Kidney (tissue), 13 donors: ENCODE measurements at regions not wholly inside any gene's neighbourhood (a gene's known extent, or its start where the extent isn't known, plus 50 kb on each side); places are given as distances from the start of the nearest gene placed in this dataset.

Experiments
- DNase-seq, 5 donors: peaks; one replicate each; pipeline ENCODE4 v3.0.0-alpha.2; 2013 to 2020
- FAIRE-seq: peaks from 2 replicates; lab custom pipeline; 2012; peaks lifted over from hg19 to GRCh38; lab: Jason Lieb, UNC
- H3K27ac ChIP-seq, 2 donors: one replicate each; pipeline ENCODE4 v1.7.0; 2013; ENCODE audit warnings: low read depth in 2 of 2, low read length in 2 of 2, inconsistent platforms in 1 of 2
- H3K27me3 ChIP-seq: one replicate; pipeline ENCODE4 v1.7.1; 2013; ENCODE audit warnings: low read length, inconsistent platforms; ENCODE audit not compliant: control insufficient read depth, insufficient read depth
- H3K36me3 ChIP-seq, 3 donors: one replicate each; pipeline versions ENCODE4 v1.7.0 to v1.7.1; 2013; ENCODE audit warnings: low read length in 3 of 3, control low read depth in 1 of 3, inconsistent platforms in 1 of 3; ENCODE audit not compliant: insufficient read depth in 3 of 3, control insufficient read depth in 2 of 3
- H3K4me1 ChIP-seq, 3 donors: one replicate each; pipeline versions ENCODE4 v1.7.0 to v1.7.1; 2013; ENCODE audit warnings: low read length in 3 of 3, inconsistent platforms in 1 of 3, low read depth in 1 of 3; ENCODE audit not compliant: control insufficient read depth in 2 of 3, insufficient read depth in 2 of 3
- H3K4me3 ChIP-seq, 3 donors: one replicate each; pipeline versions ENCODE4 v1.7.0 to v1.8.1; 2013; ENCODE audit warnings: low read length in 3 of 3, control low read depth in 1 of 3, inconsistent platforms in 1 of 3
- H3K9ac ChIP-seq, 3 donors: one replicate each; pipeline versions ENCODE4 v1.7.0 to v1.7.1; 2013; ENCODE audit warnings: low read length in 3 of 3, control low read depth in 1 of 3, inconsistent platforms in 1 of 3
- H3K9me3 ChIP-seq, 3 donors: one replicate each; pipeline versions ENCODE4 v1.7.0 to v1.7.1; 2013; ENCODE audit warnings: low read length in 3 of 3, control low read depth in 1 of 3, inconsistent platforms in 1 of 3; ENCODE audit not compliant: control insufficient read depth in 2 of 3, insufficient read depth in 1 of 3
- intact Hi-C: fragments of 100-400 bp; cut with DNase I; formaldehyde crosslinking; loops from one replicate; pipeline ENCODE4 v1.11.1; 2022
- TF ChIP-seq, protein P1 (sequence below): IDR thresholded peaks from 3 replicates; pipeline ENCODE4 v1.5.1; 2012; ENCODE audit warnings: mild to moderate bottlenecking, moderate library complexity, borderline replicate concordance; ENCODE audit not compliant: insufficient read depth; ENCODE audit errors: extremely low read depth
- donor health status: control.
- donor health status: control.
- donor health status: control.
- donor health status: control.
- donor health status: control.
- donor health status: DM: yes; HTN: yes; CAD: no.
- donor health status: Normal renal cell carcinoma (clear cell type).

DNA sequence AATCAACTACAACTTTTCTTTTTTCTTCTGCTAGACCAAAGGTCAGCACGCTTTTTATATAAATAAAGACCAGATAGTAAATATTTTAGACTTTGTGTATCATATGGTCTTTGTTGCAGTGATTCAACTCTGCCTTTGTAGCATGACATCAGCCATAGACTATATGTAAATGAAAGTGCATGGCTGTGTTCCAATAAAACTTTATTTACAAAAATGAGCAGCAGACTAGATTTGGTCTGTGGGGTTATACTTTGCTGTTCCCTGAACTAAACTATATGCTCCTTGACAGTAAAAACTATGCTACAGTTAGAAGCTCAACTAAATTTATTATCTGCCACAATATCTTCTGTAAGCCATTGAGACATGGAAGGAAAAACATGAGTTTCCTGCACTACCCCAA is 100.0 kb downstream of the RNASEH2B start:
- Histone ChIP-seq H3K27ac (no peak overlapping the region), H3K36me3 (no peaks in the 10 kb centered on the region), H3K4me1 (peaks cover 0 to 6% (median 0%) of the 10 kb centered on the region in 3 donors), H3K27me3 (no peaks in the 10 kb centered on the region), H3K9ac (no peak overlapping the region), H3K4me3 (no peak overlapping the region), H3K9me3 (peaks cover 0 to 5% (median 5%) of the 10 kb centered on the region in 3 donors)
- DNase-seq = no peak
- TF ChIP-seq, protein P1, sequence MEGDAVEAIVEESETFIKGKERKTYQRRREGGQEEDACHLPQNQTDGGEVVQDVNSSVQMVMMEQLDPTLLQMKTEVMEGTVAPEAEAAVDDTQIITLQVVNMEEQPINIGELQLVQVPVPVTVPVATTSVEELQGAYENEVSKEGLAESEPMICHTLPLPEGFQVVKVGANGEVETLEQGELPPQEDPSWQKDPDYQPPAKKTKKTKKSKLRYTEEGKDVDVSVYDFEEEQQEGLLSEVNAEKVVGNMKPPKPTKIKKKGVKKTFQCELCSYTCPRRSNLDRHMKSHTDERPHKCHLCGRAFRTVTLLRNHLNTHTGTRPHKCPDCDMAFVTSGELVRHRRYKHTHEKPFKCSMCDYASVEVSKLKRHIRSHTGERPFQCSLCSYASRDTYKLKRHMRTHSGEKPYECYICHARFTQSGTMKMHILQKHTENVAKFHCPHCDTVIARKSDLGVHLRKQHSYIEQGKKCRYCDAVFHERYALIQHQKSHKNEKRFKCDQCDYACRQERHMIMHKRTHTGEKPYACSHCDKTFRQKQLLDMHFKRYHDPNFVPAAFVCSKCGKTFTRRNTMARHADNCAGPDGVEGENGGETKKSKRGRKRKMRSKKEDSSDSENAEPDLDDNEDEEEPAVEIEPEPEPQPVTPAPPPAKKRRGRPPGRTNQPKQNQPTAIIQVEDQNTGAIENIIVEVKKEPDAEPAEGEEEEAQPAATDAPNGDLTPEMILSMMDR = no peak
- intact Hi-C loops = no loop called here
- no peak for FAIRE-seq

DNA sequence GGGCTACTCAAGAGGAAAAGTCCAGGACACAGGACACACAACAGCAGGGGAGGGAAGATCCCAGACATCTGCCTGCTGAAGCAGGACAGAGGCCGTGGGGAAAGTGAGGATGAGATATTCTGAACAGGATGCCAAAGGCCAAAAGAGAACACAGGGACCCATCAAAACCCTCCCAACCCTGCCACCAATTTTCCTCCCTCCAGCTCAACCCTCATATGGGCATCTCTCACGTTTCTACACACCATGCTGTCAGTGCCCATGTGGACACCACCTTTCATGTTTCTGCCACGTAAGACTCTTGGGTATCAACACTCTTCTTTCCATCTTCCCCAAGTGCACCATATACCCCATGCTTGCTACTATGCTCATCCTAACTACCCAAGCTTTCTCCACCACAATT is 97.6 kb downstream of the RNASEH2B start:
- H3K27me3 ChIP-seq = no peaks in the 10 kb centered on the region
- FAIRE-seq (no peak), DNase-seq (no peak)
- TF ChIP-seq, protein P1 = no peak
- H3K27ac ChIP-seq = no peak overlapping the region
- no peak overlapping the region for H3K9ac ChIP-seq
- H3K36me3 ChIP-seq = no peaks in the 10 kb centered on the region
- H3K4me3 ChIP-seq = no peak overlapping the region
- no peaks in the 10 kb centered on the region for H3K9me3 ChIP-seq
- intact Hi-C loops = no loop called here
- H3K4me1 ChIP-seq = peaks cover 0 to 6% (median 0%) of the 10 kb centered on the region in 3 donors

DNA sequence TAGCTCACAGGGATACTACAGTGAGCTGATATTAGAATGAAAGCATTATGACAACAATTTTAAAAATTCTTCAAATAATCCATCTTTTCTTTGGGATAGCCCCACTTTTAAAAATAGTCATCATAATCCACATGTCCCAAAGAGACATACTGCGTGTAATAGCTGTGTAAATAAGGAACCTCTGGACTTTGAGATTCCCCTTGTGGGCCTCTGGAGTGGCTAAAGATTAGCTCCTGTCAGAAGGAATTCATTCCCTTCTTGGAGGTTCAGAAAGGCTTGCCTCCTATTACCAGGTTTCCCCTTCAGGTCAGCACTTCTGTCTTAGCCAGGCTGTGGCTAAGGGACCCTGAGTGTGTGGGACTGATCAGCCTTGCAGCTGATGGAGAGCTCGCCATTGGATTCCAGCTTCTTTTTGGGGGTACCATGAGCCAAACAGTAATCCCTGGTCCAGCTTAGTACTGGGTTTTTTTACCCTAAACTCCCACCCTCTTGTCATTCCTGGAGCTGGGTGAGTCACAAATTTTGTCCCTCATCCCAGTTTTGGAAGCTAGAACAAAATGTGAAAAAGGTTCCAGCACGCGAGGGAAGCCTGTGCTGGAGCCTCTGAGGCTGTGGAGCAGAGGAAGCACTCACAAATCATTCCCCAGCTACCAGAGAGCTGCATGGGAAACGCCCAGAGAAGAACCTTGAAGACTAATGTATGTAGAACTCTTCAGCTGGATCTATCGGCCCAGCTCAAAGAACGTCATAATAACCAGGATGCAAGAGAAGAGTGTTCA is 96.7 kb downstream of the RNASEH2B start:
- TF ChIP-seq, protein P1 = no peak
- DNase-seq = peak in 1 of 5 donors; percentile 37
- Histone ChIP-seq H3K9ac (no peak overlapping the region), H3K36me3 (no peaks in the 10 kb centered on the region), H3K4me1 (peaks cover 0 to 6% (median 0%) of the 10 kb centered on the region in 3 donors), H3K4me3 (no peak overlapping the region), H3K27ac (no peak overlapping the region), H3K9me3 (no peaks in the 10 kb centered on the region), H3K27me3 (no peaks in the 10 kb centered on the region)
- intact Hi-C loops = no loop called here
- no peak for FAIRE-seq
